NCI-H2196 treated with DMSO at 0.1 percent for 48 hours (cell line): ENCODE measurements at regions not wholly inside any gene's neighbourhood (a gene's known extent, or its start where the extent isn't known, plus 50 kb on each side); places are given as distances from the start of the nearest gene placed in this dataset.
"Not testable (repeated sequence)": the region's sequence is repeated elsewhere in the genome, so short reads cannot be mapped to it uniquely, and the experiment has no call there.

Source experiments
- DNase-seq: peaks from one replicate; lab custom pipeline; 2025; ENCODE audit not compliant: unreplicated experiment; lab: John Stamatoyannopoulos, UW

- DNase-seq = not testable (repeated sequence)
Measured at GRCh38 chr17:15802917-15803316, 70.8 kb downstream of the TBC1D26 start.

- DNase-seq = not testable (repeated sequence)
Measured at GRCh38 chr17:15806825-15807224, 74.7 kb downstream of the TBC1D26 start.

GRCh38 chr17:15813388-15813787 is 81.3 kb downstream of the TBC1D26 start:
- DNase-seq = not testable (repeated sequence)

- not testable (repeated sequence) for DNase-seq
Measured at GRCh38 chr17:15814003-15814402, 81.9 kb downstream of the TBC1D26 start.

GRCh38 chr17:15817861-15818260 is 85.8 kb downstream of the TBC1D26 start:
- not testable (repeated sequence) for DNase-seq

- not testable (repeated sequence) for DNase-seq
Measured at GRCh38 chr17:15822280-15822679, 90.2 kb downstream of the TBC1D26 start.

GRCh38 chr17:15828727-15829314 is 96.7 kb downstream of the TBC1D26 start:
- peak; percentile 7 for DNase-seq

- peak; percentile 1 for DNase-seq
Measured at GRCh38 chr17:15830221-15830620, 98.1 kb downstream of the TBC1D26 start.

- DNase-seq = not testable (repeated sequence)
Measured at GRCh38 chr17:15831182-15831581, 99.1 kb downstream of the TBC1D26 start.

- DNase-seq = not testable (repeated sequence)
Measured at GRCh38 chr17:15832921-15833480, 100.9 kb downstream of the TBC1D26 start.

- not testable (repeated sequence) for DNase-seq
Measured at GRCh38 chr17:15833890-15834289, 101.8 kb downstream of the TBC1D26 start.

- not testable (repeated sequence) for DNase-seq
Measured at GRCh38 chr17:15835481-15835880, 103.4 kb downstream of the TBC1D26 start.

GRCh38 chr17:15836249-15836982 is 104.3 kb downstream of the TBC1D26 start:
- DNase-seq = not testable (repeated sequence)

GRCh38 chr17:15836991-15837390 is 104.9 kb downstream of the TBC1D26 start:
- not testable (repeated sequence) for DNase-seq

GRCh38 chr17:15847447-15848229 is 97.3 kb upstream of the ADORA2B start:
- DNase-seq = not testable (repeated sequence)

- DNase-seq = not testable (repeated sequence)
Measured at GRCh38 chr17:15849054-15849453, 95.9 kb upstream of the ADORA2B start.

- not testable (repeated sequence) for DNase-seq
Measured at GRCh38 chr17:15850071-15850470, 94.9 kb upstream of the ADORA2B start.

GRCh38 chr17:15850687-15851086 is 94.2 kb upstream of the ADORA2B start:
- DNase-seq = not testable (repeated sequence)

GRCh38 chr17:15852863-15853262 is 92.1 kb upstream of the ADORA2B start:
- not testable (repeated sequence) for DNase-seq

GRCh38 chr17:15856191-15856590 is 88.7 kb upstream of the ADORA2B start:
- DNase-seq = not testable (repeated sequence)

- not testable (repeated sequence) for DNase-seq
Measured at GRCh38 chr17:15856745-15857144, 88.2 kb upstream of the ADORA2B start.
